Panc1 (cell line): ENCODE measurements at regions not wholly inside any gene's neighbourhood (a gene's known extent, or its start where the extent isn't known, plus 50 kb on each side); places are given as distances from the start of the nearest gene placed in this dataset.

Experiments
- TF ChIP-seq, protein P1 (sequence below): fragments of 450-650 bp; IDR thresholded peaks from 2 replicates; pipeline ENCODE4 v1.5.1; 2017; ENCODE audit warnings: mild to moderate bottlenecking
- TF ChIP-seq, protein P2 (sequence below), 2 experiments: IDR thresholded peaks; 2 replicates each; pipeline ENCODE4 v1.6.1; 2011 to 2012; ENCODE audit warnings: low read depth in 2 of 2, control low read depth in 1 of 2, low read length in 1 of 2, mild to moderate bottlenecking in 1 of 2, moderate library complexity in 1 of 2; ENCODE audit not compliant: insufficient read depth in 1 of 2

DNA sequence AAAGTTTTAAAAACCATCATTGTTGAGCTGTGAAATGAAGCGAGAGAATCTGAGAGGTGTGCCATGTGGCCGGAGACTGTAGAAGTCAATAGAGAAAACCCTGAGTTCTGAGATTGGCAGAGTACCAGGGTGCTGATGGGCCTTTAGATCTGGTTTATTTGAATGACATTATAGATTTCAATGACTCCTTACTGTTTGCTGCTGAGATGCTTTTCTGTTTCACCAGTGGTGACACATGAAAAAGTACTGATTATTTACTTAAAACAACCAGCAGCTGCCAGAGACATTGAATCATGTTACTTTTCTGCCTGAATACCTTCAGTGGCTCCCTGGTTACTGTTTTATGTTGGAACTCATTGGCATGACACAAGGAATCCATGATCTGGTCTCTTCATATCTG is 602.7 kb upstream of the ZNF804A start:
- TF ChIP-seq, protein P1, sequence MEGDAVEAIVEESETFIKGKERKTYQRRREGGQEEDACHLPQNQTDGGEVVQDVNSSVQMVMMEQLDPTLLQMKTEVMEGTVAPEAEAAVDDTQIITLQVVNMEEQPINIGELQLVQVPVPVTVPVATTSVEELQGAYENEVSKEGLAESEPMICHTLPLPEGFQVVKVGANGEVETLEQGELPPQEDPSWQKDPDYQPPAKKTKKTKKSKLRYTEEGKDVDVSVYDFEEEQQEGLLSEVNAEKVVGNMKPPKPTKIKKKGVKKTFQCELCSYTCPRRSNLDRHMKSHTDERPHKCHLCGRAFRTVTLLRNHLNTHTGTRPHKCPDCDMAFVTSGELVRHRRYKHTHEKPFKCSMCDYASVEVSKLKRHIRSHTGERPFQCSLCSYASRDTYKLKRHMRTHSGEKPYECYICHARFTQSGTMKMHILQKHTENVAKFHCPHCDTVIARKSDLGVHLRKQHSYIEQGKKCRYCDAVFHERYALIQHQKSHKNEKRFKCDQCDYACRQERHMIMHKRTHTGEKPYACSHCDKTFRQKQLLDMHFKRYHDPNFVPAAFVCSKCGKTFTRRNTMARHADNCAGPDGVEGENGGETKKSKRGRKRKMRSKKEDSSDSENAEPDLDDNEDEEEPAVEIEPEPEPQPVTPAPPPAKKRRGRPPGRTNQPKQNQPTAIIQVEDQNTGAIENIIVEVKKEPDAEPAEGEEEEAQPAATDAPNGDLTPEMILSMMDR: no peak
- TF ChIP-seq, protein P2, sequence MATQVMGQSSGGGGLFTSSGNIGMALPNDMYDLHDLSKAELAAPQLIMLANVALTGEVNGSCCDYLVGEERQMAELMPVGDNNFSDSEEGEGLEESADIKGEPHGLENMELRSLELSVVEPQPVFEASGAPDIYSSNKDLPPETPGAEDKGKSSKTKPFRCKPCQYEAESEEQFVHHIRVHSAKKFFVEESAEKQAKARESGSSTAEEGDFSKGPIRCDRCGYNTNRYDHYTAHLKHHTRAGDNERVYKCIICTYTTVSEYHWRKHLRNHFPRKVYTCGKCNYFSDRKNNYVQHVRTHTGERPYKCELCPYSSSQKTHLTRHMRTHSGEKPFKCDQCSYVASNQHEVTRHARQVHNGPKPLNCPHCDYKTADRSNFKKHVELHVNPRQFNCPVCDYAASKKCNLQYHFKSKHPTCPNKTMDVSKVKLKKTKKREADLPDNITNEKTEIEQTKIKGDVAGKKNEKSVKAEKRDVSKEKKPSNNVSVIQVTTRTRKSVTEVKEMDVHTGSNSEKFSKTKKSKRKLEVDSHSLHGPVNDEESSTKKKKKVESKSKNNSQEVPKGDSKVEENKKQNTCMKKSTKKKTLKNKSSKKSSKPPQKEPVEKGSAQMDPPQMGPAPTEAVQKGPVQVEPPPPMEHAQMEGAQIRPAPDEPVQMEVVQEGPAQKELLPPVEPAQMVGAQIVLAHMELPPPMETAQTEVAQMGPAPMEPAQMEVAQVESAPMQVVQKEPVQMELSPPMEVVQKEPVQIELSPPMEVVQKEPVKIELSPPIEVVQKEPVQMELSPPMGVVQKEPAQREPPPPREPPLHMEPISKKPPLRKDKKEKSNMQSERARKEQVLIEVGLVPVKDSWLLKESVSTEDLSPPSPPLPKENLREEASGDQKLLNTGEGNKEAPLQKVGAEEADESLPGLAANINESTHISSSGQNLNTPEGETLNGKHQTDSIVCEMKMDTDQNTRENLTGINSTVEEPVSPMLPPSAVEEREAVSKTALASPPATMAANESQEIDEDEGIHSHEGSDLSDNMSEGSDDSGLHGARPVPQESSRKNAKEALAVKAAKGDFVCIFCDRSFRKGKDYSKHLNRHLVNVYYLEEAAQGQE (IDR thresholded peaks at IDR 0.05; ENCODE audit: insufficient read depth in 1 of 2, low read depth in 2 of 2, low read length in 1 of 2): no peak
